AG04450 (cell line): ENCODE measurements at regions not wholly inside any gene's neighbourhood (a gene's known extent, or its start where the extent isn't known, plus 50 kb on each side); places are given as distances from the start of the nearest gene placed in this dataset.

Experiments
- CTCF ChIA-PET: fragments of 300-600, 350-600 bp; formaldehyde crosslinking; extraction: SDS; loops from one replicate; lab custom pipeline; 2022; ENCODE audit warnings: antibody characterized with exemption, inconsistent platforms; lab: Charles Lee
- POLR2A ChIA-PET: fragments of 350-600 bp; formaldehyde crosslinking; extraction: SDS; loops from one replicate; lab custom pipeline; 2021; ENCODE audit warnings: antibody characterized with exemption, inconsistent platforms; lab: Yijun Ruan, JAX
- DNase-seq: peaks from one replicate; pipeline ENCODE4 v3.0.0-alpha.2; 2011; ENCODE audit warnings: low read depth, low spot score
- H3K27ac ChIP-seq: one replicate; pipeline ENCODE4 v1.5.1; 2012; ENCODE audit warnings: low read depth, low read length, control low read depth
- H3K27me3 ChIP-seq: one replicate; pipeline ENCODE4 v1.6.0; 2012; ENCODE audit warnings: low read length; ENCODE audit not compliant: control insufficient read depth, insufficient read depth
- H3K4me3 ChIP-seq: 2 replicates; pipeline ENCODE4 v1.5.1; 2011; ENCODE audit warnings: mild to moderate bottlenecking, low read depth, low read length, control low read depth
- H3K9me3 ChIP-seq: 2 replicates; pipeline ENCODE4 v1.5.1; 2012; ENCODE audit warnings: low read length; ENCODE audit not compliant: control insufficient read depth, insufficient read depth
- CTCF ChIP-seq: IDR thresholded peaks from 2 replicates; pipeline ENCODE4 v1.5.1; 2011; ENCODE audit warnings: low read depth, low read length, control low read depth, inconsistent platforms

- Histone ChIP-seq H3K9me3 (no peaks in the 10 kb centered on the region), H3K4me3 (no peak overlapping the region), H3K27me3 (peaks cover 2% of the 10 kb centered on the region), H3K27ac (no peak overlapping the region)
- ChIA-PET CTCF (interaction anchor here (1.1 kb wide), 1 partner anchor 9 kb away, joined by 3 read pairs; no protein-coding TSS in a partner anchor), POLR2A (no interaction called here)
- no peak for DNase-seq
- TF ChIP-seq CTCF: no peak
Measured at GRCh38 chr20:47417245-47418068, 61.0 kb upstream of the ZMYND8 start.

DNA sequence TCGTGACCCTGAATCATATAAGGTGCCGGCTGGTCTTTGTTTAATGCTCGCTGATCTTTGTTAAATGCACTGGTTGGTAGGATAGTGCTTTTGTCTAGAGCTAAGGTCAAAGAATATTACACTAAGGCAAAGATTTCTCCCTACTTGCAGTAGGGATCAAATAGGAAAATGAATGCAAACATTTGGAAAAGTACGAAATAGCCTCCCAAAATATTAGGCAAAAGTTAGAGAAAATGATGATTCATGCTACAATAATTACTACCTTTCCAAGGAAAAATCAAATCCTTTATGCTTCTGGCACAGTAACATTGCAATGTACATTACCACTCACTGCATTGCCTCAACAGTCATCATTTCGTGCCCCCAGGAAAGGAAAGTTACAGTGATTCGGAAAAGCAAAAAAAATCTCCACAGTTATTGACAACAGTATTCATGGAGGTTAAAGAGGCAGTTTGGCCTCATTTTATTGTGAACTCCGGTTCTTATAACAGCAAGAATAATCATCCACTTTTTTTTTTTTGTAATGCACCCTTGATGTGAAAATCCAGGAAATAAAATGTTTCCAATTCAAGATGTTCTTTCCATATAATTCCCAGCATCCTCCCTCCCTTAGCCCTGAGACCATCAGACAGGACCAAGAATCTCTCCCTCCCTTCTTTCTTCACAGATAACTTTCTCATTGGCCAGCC lies 61.7 kb upstream of the ZMYND8 start:
- no peak overlapping the region for H3K27ac ChIP-seq
- no peak for DNase-seq
- no peak for TF ChIP-seq CTCF
- H3K27me3 ChIP-seq: peaks cover 2% of the 10 kb centered on the region
- POLR2A ChIA-PET: no interaction called here
- CTCF ChIA-PET: no interaction called here
- H3K9me3 ChIP-seq: no peaks in the 10 kb centered on the region
- no peak overlapping the region for H3K4me3 ChIP-seq

- Histone ChIP-seq H3K27me3 (peaks cover 2% of the 10 kb centered on the region), H3K27ac (no peak overlapping the region), H3K4me3 (no peak overlapping the region), H3K9me3 (no peaks in the 10 kb centered on the region)
- ChIA-PET CTCF (no interaction called here), POLR2A (no interaction called here)
- DNase-seq: no peak
- no peak for TF ChIP-seq CTCF
Measured at GRCh38 chr20:47419953-47420514, 63.5 kb upstream of the ZMYND8 start.

DNA sequence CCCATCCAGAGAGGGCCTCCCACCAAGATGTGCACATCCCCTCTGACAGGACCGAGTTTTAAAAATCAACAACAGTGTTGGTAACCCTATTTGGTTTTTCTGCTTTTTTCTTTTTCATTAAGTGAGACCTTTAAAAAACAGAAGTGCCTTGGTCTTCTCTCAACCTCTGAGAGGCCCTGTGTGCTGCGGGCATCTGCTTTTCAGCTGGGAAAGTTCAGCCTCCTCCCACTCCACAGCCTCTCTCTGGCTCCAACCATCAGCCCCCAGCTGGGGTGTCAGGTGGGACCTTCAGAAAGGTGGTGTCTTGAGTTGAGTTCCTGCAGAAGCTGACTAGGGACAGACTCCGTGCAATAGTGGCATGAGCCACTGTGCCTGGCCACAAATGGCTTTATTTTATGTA lies 64.6 kb upstream of the ZMYND8 start:
- H3K4me3 ChIP-seq: no peak overlapping the region
- H3K27ac ChIP-seq: no peak overlapping the region
- H3K27me3 ChIP-seq: peaks cover 2% of the 10 kb centered on the region
- POLR2A ChIA-PET: no interaction called here
- no peak for TF ChIP-seq CTCF
- DNase-seq: no peak
- no peaks in the 10 kb centered on the region for H3K9me3 ChIP-seq
- CTCF ChIA-PET: no interaction called here

DNA sequence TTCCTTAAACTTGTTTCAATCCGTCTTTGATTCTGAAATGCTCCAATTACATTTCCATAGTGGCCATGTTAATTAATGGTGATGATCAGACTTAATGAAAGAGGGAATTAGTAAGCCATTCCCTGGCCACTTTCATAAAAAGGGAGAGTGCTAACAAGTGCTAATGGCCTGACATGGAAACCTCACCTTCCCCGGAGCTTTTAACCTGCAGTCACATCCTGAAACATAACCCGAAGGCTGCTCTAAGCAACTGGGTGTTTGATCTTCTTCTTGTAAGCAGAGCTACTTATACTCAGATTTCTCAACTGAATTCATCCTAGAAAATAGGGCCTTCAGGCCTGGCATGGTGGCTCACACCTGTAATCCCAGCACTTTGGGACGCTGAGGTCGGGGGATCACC lies 67.1 kb upstream of the ZMYND8 start:
- CTCF ChIA-PET: no interaction called here
- TF ChIP-seq CTCF: no peak
- Histone ChIP-seq H3K4me3 (no peak overlapping the region), H3K9me3 (peaks cover 21% of the 10 kb centered on the region), H3K27ac (no peak overlapping the region), H3K27me3 (peaks cover 2% of the 10 kb centered on the region)
- POLR2A ChIA-PET: no interaction called here
- DNase-seq: no peak
